Esophagus squamous epithelium (tissue), 4 donors: ENCODE measurements at regions not wholly inside any gene's neighbourhood (a gene's known extent, or its start where the extent isn't known, plus 50 kb on each side); places are given as distances from the start of the nearest gene placed in this dataset.

Source experiments
- POLR2A ChIP-seq, 4 donors: fragments of 450-650 bp; IDR thresholded peaks; one replicate each; pipeline ENCODE4 v1.6.1; 2017; ENCODE audit warnings: antibody characterized with exemption in 4 of 4, mild to moderate bottlenecking in 4 of 4, moderate library complexity in 3 of 4
- TF ChIP-seq, protein P1 (sequence below), 6 experiments: fragments of 450-650 bp in 4 of 6; fragments of 200-600 bp in 2 of 6; sonication (generic) in 2 of 6; IDR thresholded peaks; one replicate each; pipeline ENCODE4 v1.5.1; 2016 to 2019; ENCODE audit warnings: antibody characterized with exemption in 6 of 6, mild to moderate bottlenecking in 4 of 6, moderate library complexity in 4 of 6

DNA sequence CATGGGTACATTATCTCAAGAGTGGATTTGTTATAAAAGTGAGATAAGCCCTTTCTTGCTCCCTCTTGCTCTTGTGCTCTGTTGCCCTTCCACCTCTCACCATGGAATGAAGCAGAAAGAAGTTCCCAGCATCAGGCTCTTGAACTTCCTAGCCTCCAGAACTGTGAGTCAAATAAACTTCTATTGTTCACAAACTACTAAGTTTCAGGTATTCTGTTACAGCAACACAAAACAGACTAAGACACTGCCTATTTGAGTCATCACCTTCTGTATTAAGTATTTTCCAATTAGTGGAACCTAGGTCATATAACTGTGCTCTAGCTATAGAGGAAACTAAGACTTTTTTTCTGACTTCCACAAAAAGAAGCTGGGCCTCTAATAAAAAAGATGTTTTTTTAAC, 201.2 kb upstream of the FOXG1 start:
- TF ChIP-seq, protein P1, sequence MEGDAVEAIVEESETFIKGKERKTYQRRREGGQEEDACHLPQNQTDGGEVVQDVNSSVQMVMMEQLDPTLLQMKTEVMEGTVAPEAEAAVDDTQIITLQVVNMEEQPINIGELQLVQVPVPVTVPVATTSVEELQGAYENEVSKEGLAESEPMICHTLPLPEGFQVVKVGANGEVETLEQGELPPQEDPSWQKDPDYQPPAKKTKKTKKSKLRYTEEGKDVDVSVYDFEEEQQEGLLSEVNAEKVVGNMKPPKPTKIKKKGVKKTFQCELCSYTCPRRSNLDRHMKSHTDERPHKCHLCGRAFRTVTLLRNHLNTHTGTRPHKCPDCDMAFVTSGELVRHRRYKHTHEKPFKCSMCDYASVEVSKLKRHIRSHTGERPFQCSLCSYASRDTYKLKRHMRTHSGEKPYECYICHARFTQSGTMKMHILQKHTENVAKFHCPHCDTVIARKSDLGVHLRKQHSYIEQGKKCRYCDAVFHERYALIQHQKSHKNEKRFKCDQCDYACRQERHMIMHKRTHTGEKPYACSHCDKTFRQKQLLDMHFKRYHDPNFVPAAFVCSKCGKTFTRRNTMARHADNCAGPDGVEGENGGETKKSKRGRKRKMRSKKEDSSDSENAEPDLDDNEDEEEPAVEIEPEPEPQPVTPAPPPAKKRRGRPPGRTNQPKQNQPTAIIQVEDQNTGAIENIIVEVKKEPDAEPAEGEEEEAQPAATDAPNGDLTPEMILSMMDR (IDR thresholded peaks at IDR 0.05) = no peak
- no peak for TF ChIP-seq POLR2A (IDR thresholded peaks at IDR 0.05)
